Naive thymus-derived CD4-positive, alpha-beta T cell (primary cell): ENCODE measurements at regions not wholly inside any gene's neighbourhood (a gene's known extent, or its start where the extent isn't known, plus 50 kb on each side); places are given as distances from the start of the nearest gene placed in this dataset.

ENCODE experiments used
- ATAC-seq: fragments of 150-1000 bp; cut with Tn5 transposase; 2 replicates; pipeline ENCODE4 v1.10.0; 2021; ENCODE audit warnings: mild to moderate bottlenecking, moderate library complexity
- CTCF ChIA-PET: fragments of 350-600 bp; sonication (Branson Sonifier 250); formaldehyde crosslinking; loops from one replicate; lab custom pipeline; 2021; ENCODE audit warnings: antibody characterized with exemption; lab: Charles Lee
- POLR2A ChIA-PET: fragments of 350-600 bp; sonication (Branson Sonifier 250); formaldehyde crosslinking; loops from one replicate; lab custom pipeline; 2021; ENCODE audit warnings: antibody characterized with exemption, inconsistent platforms; lab: Charles Lee
- DNase-seq, 9 donors: peaks; one replicate each; pipeline versions ENCODE4 v3.0.0 to v3.0.0-alpha.2; 2020 to 2022; ENCODE audit warnings: mixed read lengths in 1 of 9
- H3K27ac ChIP-seq: one replicate; pipeline ENCODE4 v1.7.0; 2013; ENCODE audit warnings: mild to moderate bottlenecking, low read depth, low read length, moderate library complexity
- H3K27me3 ChIP-seq, 2 donors: one replicate each; pipeline ENCODE4 v1.7.0; 2013; ENCODE audit warnings: low read length in 2 of 2, mild to moderate bottlenecking in 2 of 2, moderate library complexity in 2 of 2; ENCODE audit not compliant: control insufficient read depth in 2 of 2, insufficient read depth in 2 of 2
- H3K36me3 ChIP-seq, 3 experiments: 1 replicate in 2 of 3; 2 replicates in 1 of 3; pipeline ENCODE4 v1.7.0; 2013; ENCODE audit warnings: low read length in 3 of 3, mild to moderate bottlenecking in 3 of 3, moderate library complexity in 1 of 3; ENCODE audit not compliant: insufficient read depth in 3 of 3, control insufficient read depth in 2 of 3
- H3K4me1 ChIP-seq, 2 donors: one replicate each; pipeline ENCODE4 v1.7.0; 2013; ENCODE audit warnings: low read length in 2 of 2, mild to moderate bottlenecking in 2 of 2, moderate library complexity in 1 of 2; ENCODE audit not compliant: control insufficient read depth in 2 of 2, insufficient read depth in 2 of 2
- H3K4me3 ChIP-seq: 2 replicates; pipeline ENCODE4 v1.7.0; 2013; ENCODE audit warnings: mild to moderate bottlenecking, low read length
- H3K9me3 ChIP-seq, 3 experiments: 1 replicate in 2 of 3; 2 replicates in 1 of 3; pipeline ENCODE4 v1.7.0; 2013; ENCODE audit warnings: low read length in 3 of 3; ENCODE audit not compliant: control insufficient read depth in 2 of 3
- H3K27ac Mint-ChIP-seq, 9 donors: one replicate each; pipeline ENCODE4 v1.8.0; 2020 to 2022; ENCODE audit warnings: mixed read lengths in 9 of 9, mild to moderate bottlenecking in 8 of 9, moderate library complexity in 5 of 9, inconsistent platforms in 2 of 9
- H3K27me3 Mint-ChIP-seq, 5 donors: one replicate each; pipeline ENCODE4 v1.8.0; 2021 to 2022; ENCODE audit warnings: mixed read lengths in 5 of 5, mild to moderate bottlenecking in 1 of 5
- H3K36me3 Mint-ChIP-seq, 5 donors: one replicate each; pipeline ENCODE4 v1.8.0; 2020 to 2022; ENCODE audit warnings: mixed read lengths in 5 of 5, mild to moderate bottlenecking in 3 of 5, inconsistent platforms in 1 of 5
- H3K4me1 Mint-ChIP-seq, 7 donors: one replicate each; pipeline ENCODE4 v1.8.0; 2020 to 2022; ENCODE audit warnings: mixed read lengths in 7 of 7, mild to moderate bottlenecking in 3 of 7, inconsistent platforms in 1 of 7
- H3K4me3 Mint-ChIP-seq, 10 donors: one replicate each; pipeline ENCODE4 v1.8.0; 2020 to 2022; ENCODE audit warnings: mild to moderate bottlenecking in 10 of 10, mixed read lengths in 10 of 10, moderate library complexity in 6 of 10, inconsistent platforms in 2 of 10
- H3K9me3 Mint-ChIP-seq, 11 donors: one replicate each; pipeline ENCODE4 v1.8.0; 2020 to 2022; ENCODE audit warnings: mixed read lengths in 11 of 11, mild to moderate bottlenecking in 4 of 11, inconsistent platforms in 1 of 11, moderate library complexity in 1 of 11
- intact Hi-C, 2 donors: fragments of 100-400 bp; cut with micrococcal nuclease; formaldehyde crosslinking; loops; one replicate each; pipeline ENCODE4 v1.15.1; 2023

DNA sequence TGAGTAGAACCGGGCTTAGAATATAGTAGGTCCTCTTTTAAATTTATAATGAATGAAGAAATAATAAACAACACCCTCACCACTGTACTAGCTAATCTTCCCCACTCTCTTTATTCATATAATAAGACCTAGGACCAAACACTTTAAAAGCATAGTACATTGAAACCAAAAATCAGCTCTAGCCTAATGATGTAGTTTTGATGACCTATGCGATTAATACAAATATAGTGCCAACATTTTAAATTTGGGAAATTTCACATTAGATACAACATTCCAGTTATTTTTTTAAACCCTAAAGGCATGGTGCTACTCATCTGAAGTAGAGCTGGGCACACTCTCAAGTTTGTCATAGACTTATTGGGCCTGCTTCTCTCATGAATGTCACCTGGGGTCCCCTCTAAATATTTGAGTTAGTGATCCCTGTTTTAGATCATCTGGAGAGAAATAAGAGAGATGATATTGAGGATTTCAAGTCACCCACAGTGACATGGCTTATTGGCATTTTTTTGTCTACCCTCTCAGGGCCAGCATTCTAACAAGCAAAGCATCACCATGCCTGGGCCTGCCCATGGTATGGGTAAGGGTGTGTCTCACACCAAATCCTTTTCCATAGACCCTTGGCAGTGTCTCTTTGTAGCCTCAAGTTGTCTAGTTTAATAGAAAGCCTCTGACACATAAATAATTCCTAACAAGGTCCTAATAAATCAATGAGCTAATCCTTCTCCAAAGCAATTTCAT is 319.8 kb downstream of the HIVEP2 start:
- Mint-ChIP-seq H3K36me3 (no peaks in the 10 kb centered on the region), H3K4me3 (no peak overlapping the region), H3K27ac (no peak overlapping the region), H3K4me1 (peaks cover 0 to 8% (median 0%) of the 10 kb centered on the region in 7 donors), H3K27me3 (peaks cover 0 to 3% (median 0%) of the 10 kb centered on the region in 5 donors), H3K9me3 (no peaks in the 10 kb centered on the region)
- POLR2A ChIA-PET = interaction anchor here (0.8 kb wide), 1 partner anchor 8 kb away, joined by 3 read pairs; no protein-coding TSS in a partner anchor
- DNase-seq (no peak), ATAC-seq (no peak)
- H3K27ac ChIP-seq = no peak overlapping the region
- no peaks in the 10 kb centered on the region for H3K9me3 ChIP-seq
- no peak overlapping the region for H3K4me3 ChIP-seq
- H3K27me3 ChIP-seq = no peaks in the 10 kb centered on the region
- CTCF ChIA-PET = no interaction called here
- no peaks in the 10 kb centered on the region for H3K4me1 ChIP-seq
- intact Hi-C loops = no loop called here
- H3K36me3 ChIP-seq = no peaks in the 10 kb centered on the region

DNA sequence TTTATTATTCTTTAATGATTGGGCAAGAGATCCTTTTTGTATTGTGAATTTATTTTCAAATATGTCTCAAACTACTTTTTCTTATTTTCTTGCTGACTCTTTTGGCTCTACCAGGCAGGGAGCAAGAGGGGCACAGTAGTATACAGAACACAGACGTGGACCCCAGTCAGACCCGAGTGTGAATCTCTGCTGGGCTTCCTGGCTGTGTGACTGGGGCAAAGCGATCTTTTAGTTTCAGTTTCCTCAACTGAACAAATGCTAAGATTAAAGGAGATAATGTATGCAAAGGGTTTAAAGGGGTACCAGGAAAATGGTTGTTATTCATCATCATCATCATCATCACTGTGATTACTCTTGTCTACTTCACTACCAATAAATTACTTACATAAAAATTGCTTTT is 317.5 kb downstream of the HIVEP2 start:
- peaks cover 0 to 3% (median 0%) of the 10 kb centered on the region in 5 donors for H3K27me3 Mint-ChIP-seq
- Histone ChIP-seq H3K36me3 (no peaks in the 10 kb centered on the region), H3K4me1 (peaks cover 0 to 8% of the 10 kb centered on the region in 2 donors), H3K4me3 (no peak overlapping the region), H3K27ac (no peak overlapping the region), H3K27me3 (no peaks in the 10 kb centered on the region), H3K9me3 (no peaks in the 10 kb centered on the region)
- peaks cover 3 to 19% (median 14%) of the 10 kb centered on the region in 7 donors for H3K4me1 Mint-ChIP-seq
- intact Hi-C loops = no loop called here
- peak overlapping the region in 9 of 10 donors; percentile 11 to 54 (median 28) for H3K4me3 Mint-ChIP-seq
- ChIA-PET CTCF (no interaction called here), POLR2A (no interaction called here)
- no peaks in the 10 kb centered on the region for H3K9me3 Mint-ChIP-seq
- DNase-seq (no peak), ATAC-seq (no peak)
- no peaks in the 10 kb centered on the region for H3K36me3 Mint-ChIP-seq
- H3K27ac Mint-ChIP-seq = no peak overlapping the region

DNA sequence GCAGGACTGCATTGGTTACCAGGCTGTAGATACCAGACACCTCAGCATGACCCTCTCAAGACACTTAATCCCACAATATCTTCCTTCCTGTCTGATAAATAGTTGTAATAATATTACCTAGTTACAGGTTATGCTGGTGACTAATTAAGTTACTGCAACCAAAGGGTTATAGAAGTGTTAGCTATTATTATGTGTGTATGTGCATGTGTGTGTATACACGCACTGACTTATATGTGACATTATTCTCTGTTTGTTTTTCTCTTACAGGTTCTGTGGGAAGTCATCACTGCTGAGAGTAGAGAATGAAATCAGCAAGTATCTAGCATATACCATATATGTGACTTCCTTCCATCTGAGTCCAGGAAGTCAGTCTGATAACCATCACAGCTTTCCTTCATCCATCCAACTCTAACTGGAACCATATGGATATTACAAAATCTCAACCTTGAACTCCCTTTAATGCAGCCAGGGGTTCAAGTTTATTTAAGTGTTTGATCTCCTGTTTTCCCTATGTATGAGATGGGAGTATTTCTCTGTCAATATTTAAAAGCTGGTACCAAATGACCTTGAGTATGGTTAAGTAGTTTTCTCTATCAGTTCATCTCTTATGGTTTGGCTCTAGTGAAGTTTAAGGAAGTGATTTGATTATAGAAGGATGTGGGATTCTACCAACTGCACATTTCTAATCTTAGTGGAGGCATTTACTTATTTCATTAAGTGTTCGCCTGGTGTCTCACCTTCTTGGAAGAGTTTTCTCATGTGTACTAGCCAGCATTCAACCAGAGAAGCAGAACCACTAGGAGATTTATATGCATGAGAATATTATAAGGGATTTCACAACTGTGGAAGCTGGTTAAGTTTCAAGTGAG is 313.2 kb downstream of the HIVEP2 start:
- Mint-ChIP-seq H3K9me3 (no peaks in the 10 kb centered on the region), H3K27ac (no peak overlapping the region), H3K4me3 (no peak overlapping the region), H3K4me1 (peaks cover 5 to 25% (median 14%) of the 10 kb centered on the region in 7 donors), H3K27me3 (no peaks in the 10 kb centered on the region), H3K36me3 (no peaks in the 10 kb centered on the region)
- Histone ChIP-seq H3K27ac (no peak overlapping the region), H3K9me3 (no peaks in the 10 kb centered on the region), H3K4me1 (peaks cover 0 to 8% of the 10 kb centered on the region in 2 donors), H3K4me3 (no peak overlapping the region), H3K27me3 (no peaks in the 10 kb centered on the region), H3K36me3 (no peaks in the 10 kb centered on the region)
- no peak for DNase-seq
- no peak for ATAC-seq
- CTCF ChIA-PET = no interaction called here
- POLR2A ChIA-PET = no interaction called here
- intact Hi-C loops = no loop called here

DNA sequence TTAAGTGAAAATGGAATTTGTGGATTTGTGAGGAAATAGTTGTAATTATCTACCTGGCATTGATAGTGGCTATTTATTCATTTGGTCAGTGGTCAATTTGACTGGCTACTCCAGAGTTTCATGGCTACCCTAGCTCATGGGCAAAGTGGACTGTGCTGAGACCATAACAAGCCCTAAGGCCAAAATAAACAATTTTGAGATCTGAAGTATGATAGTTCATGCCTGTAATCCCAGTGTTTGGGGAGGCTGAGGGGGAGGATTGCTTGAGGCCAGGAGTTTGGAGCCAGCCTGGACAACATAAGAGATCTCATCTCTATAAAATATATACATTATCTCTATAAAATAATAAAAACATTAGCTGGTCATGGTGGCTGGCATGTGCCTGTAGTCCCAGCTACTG is 311.7 kb downstream of the HIVEP2 start:
- intact Hi-C loops = no loop called here
- no peaks in the 10 kb centered on the region for H3K27me3 ChIP-seq
- Mint-ChIP-seq H3K4me1 (peaks cover 5 to 20% (median 14%) of the 10 kb centered on the region in 7 donors), H3K9me3 (no peaks in the 10 kb centered on the region), H3K36me3 (no peaks in the 10 kb centered on the region), H3K4me3 (no peak overlapping the region), H3K27me3 (no peaks in the 10 kb centered on the region), H3K27ac (no peak overlapping the region)
- H3K27ac ChIP-seq = no peak overlapping the region
- H3K36me3 ChIP-seq = no peaks in the 10 kb centered on the region
- no peaks in the 10 kb centered on the region for H3K9me3 ChIP-seq
- H3K4me3 ChIP-seq = no peak overlapping the region
- ATAC-seq (no peak), DNase-seq (no peak)
- H3K4me1 ChIP-seq = peaks cover 0 to 8% of the 10 kb centered on the region in 2 donors
- ChIA-PET POLR2A (interaction anchor here (1.2 kb wide), 1 partner anchor 9 kb away, joined by 3 read pairs; no protein-coding TSS in a partner anchor), CTCF (no interaction called here)

DNA sequence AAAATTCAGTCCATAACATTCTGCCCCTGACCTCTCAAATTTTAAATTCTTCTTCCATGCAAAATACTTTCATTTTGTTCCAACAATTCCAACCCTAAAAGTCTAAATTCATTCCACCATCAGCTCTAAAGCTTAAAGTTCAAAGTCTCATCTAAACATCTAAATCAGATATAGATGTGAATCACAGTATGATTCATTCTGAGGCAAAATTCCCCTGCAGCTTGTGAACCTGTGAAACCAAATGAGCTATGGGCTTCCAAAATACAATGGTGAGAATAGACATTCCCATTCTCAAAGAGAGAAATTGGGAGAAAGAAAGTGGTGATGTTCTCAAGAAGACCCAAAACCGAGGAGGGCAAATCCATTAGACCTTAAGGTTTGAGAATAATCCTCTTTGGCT is 309.8 kb downstream of the HIVEP2 start:
- ATAC-seq (no peak), DNase-seq (no peak)
- Mint-ChIP-seq H3K4me3 (no peak overlapping the region), H3K27me3 (peaks cover 0 to 2% (median 0%) of the 10 kb centered on the region in 5 donors), H3K36me3 (no peaks in the 10 kb centered on the region), H3K9me3 (no peaks in the 10 kb centered on the region), H3K4me1 (peaks cover 5 to 20% (median 14%) of the 10 kb centered on the region in 7 donors), H3K27ac (peak overlapping the region in 2 of 9 donors; percentile 9 to 31)
- Histone ChIP-seq H3K4me1 (peaks cover 0 to 8% of the 10 kb centered on the region in 2 donors), H3K27ac (no peak overlapping the region), H3K9me3 (no peaks in the 10 kb centered on the region), H3K36me3 (no peaks in the 10 kb centered on the region), H3K27me3 (no peaks in the 10 kb centered on the region), H3K4me3 (no peak overlapping the region)
- POLR2A ChIA-PET = no interaction called here
- CTCF ChIA-PET = no interaction called here
- intact Hi-C loops = no loop called here

DNA sequence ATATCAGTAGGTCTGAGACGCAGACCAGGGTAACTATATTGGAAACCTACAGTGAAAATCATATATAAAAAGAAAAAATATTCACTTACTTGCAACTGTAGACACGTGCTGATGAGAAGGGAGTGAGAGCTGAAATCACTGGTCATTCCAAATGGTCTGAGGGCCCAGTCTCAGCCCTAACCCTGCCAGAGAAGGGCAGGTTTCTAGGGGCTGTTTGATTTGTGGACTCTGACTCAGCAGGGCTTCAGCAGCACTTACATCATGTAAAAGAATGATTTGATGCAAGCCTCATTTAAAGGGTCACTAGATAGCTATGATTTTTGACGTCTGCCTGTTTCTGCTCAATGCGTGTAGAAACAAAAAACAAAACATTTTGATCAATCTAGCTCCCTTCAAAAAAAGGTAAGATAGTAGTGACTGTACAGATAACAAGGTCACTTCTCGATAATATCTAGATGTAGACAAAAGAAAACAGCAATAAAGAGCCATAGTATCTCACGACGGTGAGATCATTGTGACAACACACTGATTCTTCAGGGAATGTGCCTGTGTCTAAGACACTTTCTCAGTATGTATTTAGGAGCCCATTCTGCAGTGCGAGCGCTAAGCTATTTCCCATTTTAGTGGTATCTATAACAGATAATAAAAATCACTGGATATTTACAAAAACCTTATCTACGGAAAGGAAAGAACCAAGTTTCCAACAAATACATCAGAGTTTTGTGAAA is 307.2 kb downstream of the HIVEP2 start:
- POLR2A ChIA-PET = no interaction called here
- Histone ChIP-seq H3K4me3 (no peak overlapping the region), H3K36me3 (no peaks in the 10 kb centered on the region), H3K27me3 (no peaks in the 10 kb centered on the region), H3K27ac (no peak overlapping the region), H3K9me3 (no peaks in the 10 kb centered on the region), H3K4me1 (no peaks in the 10 kb centered on the region)
- peaks cover 0 to 7% (median 0%) of the 10 kb centered on the region in 7 donors for H3K4me1 Mint-ChIP-seq
- no peak for ATAC-seq
- no peak overlapping the region for H3K4me3 Mint-ChIP-seq
- no peak for DNase-seq
- H3K36me3 Mint-ChIP-seq = no peaks in the 10 kb centered on the region
- intact Hi-C loops = no loop called here
- H3K27me3 Mint-ChIP-seq = peaks cover 0 to 3% (median 0%) of the 10 kb centered on the region in 5 donors
- H3K27ac Mint-ChIP-seq = no peak overlapping the region
- H3K9me3 Mint-ChIP-seq = peaks cover 0 to 2% (median 0%) of the 10 kb centered on the region in 11 donors
- CTCF ChIA-PET = no interaction called here
